MM.1S (cell line): ENCODE measurements at regions not wholly inside any gene's neighbourhood (a gene's known extent, or its start where the extent isn't known, plus 50 kb on each side); places are given as distances from the start of the nearest gene placed in this dataset.

ENCODE experiments used
- DNase-seq: peaks from one replicate; pipeline ENCODE4 v3.0.0-alpha.2; 2015
- H2AFZ ChIP-seq: fragments of 300-600 bp; sonication (generic); 2 replicates; pipeline ENCODE4 v1.6.0; 2016; ENCODE audit warnings: antibody characterized with exemption, low read length
- H3F3A ChIP-seq: fragments of 300-600 bp; sonication (generic); 2 replicates; pipeline ENCODE4 v1.6.1; 2016; ENCODE audit warnings: mild to moderate bottlenecking, antibody characterized with exemption, low read length, moderate library complexity, mixed read lengths; ENCODE audit not compliant: insufficient read depth
- H3K27ac ChIP-seq: fragments of 300-600 bp; sonication (generic); 2 replicates; pipeline ENCODE4 v1.5.1; 2016; ENCODE audit warnings: mild to moderate bottlenecking, low read length
- H3K27me3 ChIP-seq: fragments of 300-600 bp; sonication (generic); replicated peaks from 2 replicates; pipeline ENCODE4 v1.6.0; 2016; ENCODE audit warnings: low read length; ENCODE audit not compliant: insufficient read depth
- H3K36me3 ChIP-seq: fragments of 300-600 bp; sonication (generic); replicated peaks from 2 replicates; pipeline ENCODE4 v1.6.1; 2016; ENCODE audit warnings: mild to moderate bottlenecking, low read length, mixed read lengths; ENCODE audit not compliant: insufficient read depth
- H3K4me1 ChIP-seq: fragments of 300-600 bp; sonication (generic); 2 replicates; pipeline ENCODE4 v1.6.1; 2016; ENCODE audit warnings: low read length, mixed read lengths
- H3K4me2 ChIP-seq: fragments of 300-600 bp; sonication (generic); 2 replicates; pipeline ENCODE4 v1.6.0; 2016; ENCODE audit warnings: low read depth, low read length
- H3K4me3 ChIP-seq: fragments of 300-600 bp; sonication (generic); 2 replicates; pipeline ENCODE4 v1.5.1; 2016; ENCODE audit warnings: low read length, mixed read lengths
- H3K79me2 ChIP-seq: fragments of 300-600 bp; sonication (generic); 2 replicates; pipeline ENCODE4 v1.6.1; 2016; ENCODE audit warnings: mixed run types, low read length, mixed read lengths
- H3K9ac ChIP-seq: fragments of 300-600 bp; sonication (generic); 2 replicates; pipeline ENCODE4 v1.6.1; 2016; ENCODE audit warnings: low read length, mixed read lengths
- H3K9me2 ChIP-seq: fragments of 300-600 bp; sonication (generic); replicated peaks from 2 replicates; pipeline ENCODE4 v1.6.1; 2016; ENCODE audit warnings: mild to moderate bottlenecking, low read length, mixed read lengths; ENCODE audit not compliant: insufficient read depth
- H3K9me3 ChIP-seq: fragments of 300-600 bp; sonication (generic); replicated peaks from 2 replicates; pipeline ENCODE4 v1.6.1; 2016; ENCODE audit warnings: mild to moderate bottlenecking, low read length, mixed read lengths; ENCODE audit not compliant: insufficient read depth
- H4K20me1 ChIP-seq: fragments of 300-600 bp; sonication (generic); 2 replicates; pipeline ENCODE4 v1.6.1; 2016; ENCODE audit warnings: mild to moderate bottlenecking, low read length, moderate library complexity, mixed read lengths; ENCODE audit not compliant: insufficient read depth
- EZH2 ChIP-seq: fragments of 300-600 bp; sonication (generic); optimal IDR thresholded peaks from 2 replicates; pipeline ENCODE3; 2017; ENCODE audit warnings: low read depth, mild to moderate bottlenecking, antibody characterized with exemption, low read length, mixed read lengths
- EZH2phosphoT487 ChIP-seq: fragments of 300-600 bp; sonication (generic); IDR thresholded peaks from 2 replicates; pipeline ENCODE4 v1.6.1; 2018; ENCODE audit warnings: antibody characterized with exemption, low read length
- TF ChIP-seq, protein P1 (sequence below): fragments of 300-600 bp; sonication (generic); IDR thresholded peaks from 2 replicates; pipeline ENCODE4 v1.5.1; 2016; ENCODE audit warnings: antibody characterized with exemption, low read length, mixed read lengths

GRCh38 chr10:33818343-33818742, 483.9 kb upstream of the NRP1 start:
- no peaks in the 10 kb centered on the region for H3K9me3 ChIP-seq
- no peaks in the 10 kb centered on the region for H3K9me2 ChIP-seq
- no peak overlapping the region for H3K9ac ChIP-seq
- no peaks in the 10 kb centered on the region for H3K4me1 ChIP-seq
- H2AFZ ChIP-seq = no peak overlapping the region
- H3K79me2 ChIP-seq = no peaks in the 10 kb centered on the region
- DNase-seq = no peak
- H3F3A ChIP-seq = no peaks in the 10 kb centered on the region
- H3K4me2 ChIP-seq = no peak overlapping the region
- H3K27me3 ChIP-seq = no peaks in the 10 kb centered on the region
- no peak for TF ChIP-seq EZH2
- TF ChIP-seq EZH2phosphoT487 = no peak
- TF ChIP-seq, protein P1, sequence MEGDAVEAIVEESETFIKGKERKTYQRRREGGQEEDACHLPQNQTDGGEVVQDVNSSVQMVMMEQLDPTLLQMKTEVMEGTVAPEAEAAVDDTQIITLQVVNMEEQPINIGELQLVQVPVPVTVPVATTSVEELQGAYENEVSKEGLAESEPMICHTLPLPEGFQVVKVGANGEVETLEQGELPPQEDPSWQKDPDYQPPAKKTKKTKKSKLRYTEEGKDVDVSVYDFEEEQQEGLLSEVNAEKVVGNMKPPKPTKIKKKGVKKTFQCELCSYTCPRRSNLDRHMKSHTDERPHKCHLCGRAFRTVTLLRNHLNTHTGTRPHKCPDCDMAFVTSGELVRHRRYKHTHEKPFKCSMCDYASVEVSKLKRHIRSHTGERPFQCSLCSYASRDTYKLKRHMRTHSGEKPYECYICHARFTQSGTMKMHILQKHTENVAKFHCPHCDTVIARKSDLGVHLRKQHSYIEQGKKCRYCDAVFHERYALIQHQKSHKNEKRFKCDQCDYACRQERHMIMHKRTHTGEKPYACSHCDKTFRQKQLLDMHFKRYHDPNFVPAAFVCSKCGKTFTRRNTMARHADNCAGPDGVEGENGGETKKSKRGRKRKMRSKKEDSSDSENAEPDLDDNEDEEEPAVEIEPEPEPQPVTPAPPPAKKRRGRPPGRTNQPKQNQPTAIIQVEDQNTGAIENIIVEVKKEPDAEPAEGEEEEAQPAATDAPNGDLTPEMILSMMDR = no peak
- H3K4me3 ChIP-seq = no peak overlapping the region
- H4K20me1 ChIP-seq = no peaks in the 10 kb centered on the region
- no peak overlapping the region for H3K27ac ChIP-seq
- H3K36me3 ChIP-seq = no peaks in the 10 kb centered on the region

DNA sequence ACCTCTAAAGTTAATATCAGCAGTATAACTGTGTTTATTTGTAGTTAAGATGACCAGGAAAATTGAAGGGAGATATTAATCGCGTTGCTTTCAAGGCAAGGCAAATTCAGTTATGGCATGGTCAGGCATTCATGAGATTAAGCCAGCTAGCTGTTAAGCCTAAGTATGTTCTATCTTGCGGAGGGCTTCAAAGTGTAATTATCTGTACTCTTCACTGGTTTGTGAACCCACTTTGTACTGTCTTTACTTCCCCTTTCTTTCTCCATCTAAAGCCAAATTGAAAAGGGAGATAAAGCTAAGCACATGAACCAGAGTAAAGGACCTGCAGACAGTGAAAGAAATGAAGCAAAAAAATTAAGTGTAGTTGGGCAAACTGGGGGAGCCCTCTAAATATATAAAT, 483.1 kb upstream of the NRP1 start:
- H3K9me2 ChIP-seq = no peaks in the 10 kb centered on the region
- no peak overlapping the region for H3K4me3 ChIP-seq
- TF ChIP-seq EZH2 = no peak
- TF ChIP-seq, protein P1 = no peak
- H3K9ac ChIP-seq = no peak overlapping the region
- no peaks in the 10 kb centered on the region for H3F3A ChIP-seq
- H3K27me3 ChIP-seq = no peaks in the 10 kb centered on the region
- no peaks in the 10 kb centered on the region for H3K36me3 ChIP-seq
- H3K4me2 ChIP-seq = no peak overlapping the region
- H4K20me1 ChIP-seq = no peaks in the 10 kb centered on the region
- H3K9me3 ChIP-seq = no peaks in the 10 kb centered on the region
- H3K27ac ChIP-seq = no peak overlapping the region
- H3K4me1 ChIP-seq = no peaks in the 10 kb centered on the region
- no peak overlapping the region for H2AFZ ChIP-seq
- no peak for DNase-seq
- H3K79me2 ChIP-seq = no peaks in the 10 kb centered on the region

DNA sequence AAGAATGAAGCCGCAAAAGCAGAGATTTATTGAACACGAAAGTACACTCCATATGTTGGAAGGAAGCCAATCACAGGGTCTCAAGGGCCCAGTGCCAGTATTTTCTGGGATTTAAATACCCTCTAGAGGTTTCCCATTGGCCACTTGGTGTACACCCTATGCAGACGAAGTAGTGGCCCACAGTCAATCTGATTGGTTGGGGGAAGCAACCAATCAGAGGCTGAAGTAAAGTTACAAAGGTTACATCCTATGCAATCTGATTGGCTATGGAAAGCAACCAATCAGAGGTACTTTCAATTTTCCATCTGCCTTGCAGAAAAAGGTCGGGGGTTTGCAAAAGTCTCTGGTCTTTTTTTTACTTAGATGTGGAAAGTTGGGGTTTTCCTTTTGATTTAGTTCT, 481.3 kb upstream of the NRP1 start:
- no peaks in the 10 kb centered on the region for H3K9me2 ChIP-seq
- no peaks in the 10 kb centered on the region for H4K20me1 ChIP-seq
- no peaks in the 10 kb centered on the region for H3K79me2 ChIP-seq
- TF ChIP-seq EZH2 = no peak
- no peak for TF ChIP-seq EZH2phosphoT487
- TF ChIP-seq, protein P1 = no peak
- no peak overlapping the region for H3K27ac ChIP-seq
- H3F3A ChIP-seq = no peaks in the 10 kb centered on the region
- no peak overlapping the region for H3K4me2 ChIP-seq
- no peaks in the 10 kb centered on the region for H3K9me3 ChIP-seq
- no peaks in the 10 kb centered on the region for H3K36me3 ChIP-seq
- H3K4me1 ChIP-seq = no peaks in the 10 kb centered on the region
- no peak for DNase-seq
- no peaks in the 10 kb centered on the region for H3K27me3 ChIP-seq
- H3K4me3 ChIP-seq = no peak overlapping the region
- no peak overlapping the region for H2AFZ ChIP-seq
- H3K9ac ChIP-seq = no peak overlapping the region
